Trophoblast cell (in vitro differentiated cells and primary cell): ENCODE measurements at regions not wholly inside any gene's neighbourhood (a gene's known extent, or its start where the extent isn't known, plus 50 kb on each side); places are given as distances from the start of the nearest gene placed in this dataset.

Experiments used
- DNase-seq, 2 donors: peaks; one replicate each; pipeline ENCODE4 v3.0.0-alpha.2; 2016
- H2AFZ ChIP-seq: 2 replicates; pipeline ENCODE4 v1.6.1; 2013; ENCODE audit warnings: low read length, moderate library complexity, mild to moderate bottlenecking; ENCODE audit not compliant: insufficient read depth, poor library complexity
- H2AK5ac ChIP-seq: 2 replicates; pipeline ENCODE4 v1.6.1; 2013; ENCODE audit warnings: mild to moderate bottlenecking, low read length
- H2BK120ac ChIP-seq: 2 replicates; pipeline ENCODE4 v1.6.1; 2013; ENCODE audit warnings: low read length, mild to moderate bottlenecking, moderate library complexity; ENCODE audit not compliant: insufficient read depth, poor library complexity
- H2BK12ac ChIP-seq: 2 replicates; pipeline ENCODE4 v1.6.1; 2013; ENCODE audit warnings: mild to moderate bottlenecking, low read length, moderate library complexity
- H2BK5ac ChIP-seq: 2 replicates; pipeline ENCODE4 v1.6.1; 2013; ENCODE audit warnings: low read length, low read depth, moderate library complexity, mild to moderate bottlenecking; ENCODE audit not compliant: poor library complexity
- H3K14ac ChIP-seq: 2 replicates; pipeline ENCODE4 v1.6.1; 2013; ENCODE audit warnings: mild to moderate bottlenecking, low read length
- H3K18ac ChIP-seq: 2 replicates; pipeline ENCODE4 v1.6.1; 2013; ENCODE audit warnings: mild to moderate bottlenecking, low read length
- H3K23ac ChIP-seq: 2 replicates; pipeline ENCODE4 v1.6.1; 2013; ENCODE audit warnings: low read length
- H3K27ac ChIP-seq: 2 replicates; pipeline ENCODE4 v1.5.1; 2013; ENCODE audit warnings: low read depth, mild to moderate bottlenecking, inconsistent platforms, low read length, moderate library complexity
- H3K27me3 ChIP-seq: 2 replicates; pipeline ENCODE4 v1.6.1; 2013; ENCODE audit warnings: inconsistent platforms, mild to moderate bottlenecking, low read length, moderate library complexity; ENCODE audit not compliant: insufficient read depth
- H3K36me3 ChIP-seq, 2 experiments: 1 replicate in 1 of 2; 2 replicates in 1 of 2; pipeline ENCODE4 v1.6.1; 2013; ENCODE audit warnings: low read length in 2 of 2, mild to moderate bottlenecking in 2 of 2, moderate library complexity in 1 of 2; ENCODE audit not compliant: insufficient read depth in 2 of 2, control insufficient read depth in 1 of 2
- H3K4ac ChIP-seq: 2 replicates; pipeline ENCODE4 v1.6.1; 2013; ENCODE audit warnings: low read depth, mild to moderate bottlenecking, low read length, moderate library complexity
- H3K4me1 ChIP-seq, 2 experiments: 1 replicate in 1 of 2; 2 replicates in 1 of 2; pipeline ENCODE4 v1.6.1; 2013; ENCODE audit warnings: low read length in 2 of 2, mild to moderate bottlenecking in 2 of 2, moderate library complexity in 1 of 2; ENCODE audit not compliant: insufficient read depth in 2 of 2, control insufficient read depth in 1 of 2
- H3K4me2 ChIP-seq: 2 replicates; pipeline ENCODE4 v1.6.1; 2013; ENCODE audit warnings: inconsistent platforms, mild to moderate bottlenecking, low read length, moderate library complexity
- H3K4me3 ChIP-seq: 2 replicates; pipeline ENCODE4 v1.5.1; 2013; ENCODE audit warnings: mild to moderate bottlenecking, low read depth, low read length, inconsistent platforms
- H3K79me1 ChIP-seq: one replicate; pipeline ENCODE4 v1.6.1; 2013; ENCODE audit warnings: low read length
- H3K79me2 ChIP-seq: 2 replicates; pipeline ENCODE4 v1.6.1; 2013; ENCODE audit warnings: low read length, mild to moderate bottlenecking; ENCODE audit not compliant: control insufficient read depth, insufficient read depth, poor library complexity
- H3K9ac ChIP-seq: 2 replicates; pipeline ENCODE4 v1.6.1; 2013; ENCODE audit warnings: mild to moderate bottlenecking, low read length
- H3K9me3 ChIP-seq: 2 replicates; pipeline ENCODE4 v1.6.1; 2013; ENCODE audit warnings: low read depth, mild to moderate bottlenecking, control low read depth, inconsistent platforms, low read length; ENCODE audit not compliant: insufficient read depth
- H4K12ac ChIP-seq: 2 replicates; pipeline ENCODE4 v1.6.1; 2013; ENCODE audit warnings: low read depth, mild to moderate bottlenecking, low read length, moderate library complexity
- H4K8ac ChIP-seq: 2 replicates; pipeline ENCODE4 v1.6.1; 2013; ENCODE audit warnings: low read depth, mild to moderate bottlenecking, low read length, moderate library complexity
- H4K91ac ChIP-seq: one replicate; pipeline ENCODE4 v1.6.1; 2013; ENCODE audit warnings: low read depth, mild to moderate bottlenecking, low read length, moderate library complexity
- WGBS: extraction: QIAGEN DNeasy Blood & Tissue Kit; methylation state at CpG from one replicate; pipeline ENCODE4 v1.1.7; 2013; ENCODE audit warnings: missing lambda C conversion rate; ENCODE audit not compliant: insufficient read length, insufficient coverage; ENCODE audit errors: extremely low coverage; 5-methylcytosine and 5-hydroxymethylcytosine counted together

GRCh38 chr6:164262348-164262747, 847.8 kb downstream of the QKI start:
- H3K4ac ChIP-seq, result no peak overlapping the region
- DNase-seq, result peak in 1 of 2 donors; percentile 0
- H4K91ac ChIP-seq, result no peak overlapping the region
- no peak overlapping the region for H4K8ac ChIP-seq
- no peak overlapping the region for H3K9ac ChIP-seq
- no peaks in the 10 kb centered on the region for H3K4me1 ChIP-seq
- no peak overlapping the region for H2BK12ac ChIP-seq
- H2AFZ ChIP-seq, result no peak overlapping the region
- H2BK5ac ChIP-seq, result no peak overlapping the region
- WGBS, result no CpG with 5 or more reads among the region's 5 CpGs
- no peak overlapping the region for H3K4me3 ChIP-seq
- no peak overlapping the region for H3K18ac ChIP-seq
- H3K79me1 ChIP-seq, result no peaks in the 10 kb centered on the region
- no peaks in the 10 kb centered on the region for H3K9me3 ChIP-seq
- H3K14ac ChIP-seq, result no peak overlapping the region
- no peaks in the 10 kb centered on the region for H3K27me3 ChIP-seq
- H3K4me2 ChIP-seq, result no peak overlapping the region
- no peak overlapping the region for H2BK120ac ChIP-seq
- H3K79me2 ChIP-seq, result no peaks in the 10 kb centered on the region
- H3K23ac ChIP-seq, result no peak overlapping the region
- H2AK5ac ChIP-seq, result no peak overlapping the region
- H3K27ac ChIP-seq, result no peak overlapping the region
- no peaks in the 10 kb centered on the region for H3K36me3 ChIP-seq
- H4K12ac ChIP-seq, result no peak overlapping the region

DNA sequence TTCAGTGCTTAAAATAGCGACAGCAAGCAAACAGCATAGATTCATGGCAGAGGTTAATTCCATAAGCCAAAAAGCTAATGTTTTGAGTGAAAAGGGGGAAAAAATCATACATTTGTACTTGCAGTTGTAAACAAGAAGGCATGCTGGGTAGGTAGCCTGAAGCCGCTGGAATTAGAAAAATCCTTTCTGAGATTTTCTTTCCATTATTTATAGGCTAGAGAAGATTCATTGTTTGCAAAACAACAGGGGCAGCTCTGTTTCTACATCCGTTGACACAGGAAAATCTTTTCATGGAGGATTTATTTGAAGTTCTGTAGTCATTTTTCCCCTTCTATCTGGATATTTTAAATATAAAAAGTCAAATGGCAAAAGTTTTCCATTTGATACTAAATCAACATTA, 843.9 kb downstream of the QKI start:
- WGBS, result no CpG with 5 or more reads among the region's 3 CpGs
- Histone ChIP-seq H3K23ac (no peak overlapping the region), H2BK12ac (no peak overlapping the region)

DNA sequence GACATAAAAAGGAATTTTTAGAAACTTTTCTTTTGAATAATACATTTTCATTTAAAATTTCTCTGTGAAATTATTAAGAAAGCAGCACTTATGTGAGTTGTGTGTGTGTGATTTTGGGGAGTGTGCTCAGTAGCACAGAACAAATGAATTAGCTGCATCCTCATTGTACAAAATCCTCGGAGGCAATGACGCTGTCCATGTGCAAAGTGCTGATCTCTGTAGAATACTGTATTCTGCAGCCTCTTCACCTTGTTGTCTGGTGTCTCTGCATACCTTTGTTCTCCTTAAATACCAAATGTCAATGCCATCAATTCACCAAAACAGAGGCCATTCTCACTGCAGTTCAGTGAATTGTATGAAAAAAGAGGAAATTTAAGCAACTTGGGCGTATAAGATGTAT, 838.4 kb downstream of the QKI start:
- DNase-seq, result no peak
- H3K36me3 ChIP-seq, result no peaks in the 10 kb centered on the region
- H3K9me3 ChIP-seq, result no peaks in the 10 kb centered on the region
- H3K4me1 ChIP-seq, result no peaks in the 10 kb centered on the region
- H3K27ac ChIP-seq, result no peak overlapping the region
- no peak overlapping the region for H3K23ac ChIP-seq
- H4K12ac ChIP-seq, result no peak overlapping the region
- WGBS, result no CpG with 5 or more reads among the region's 3 CpGs
- no peaks in the 10 kb centered on the region for H3K27me3 ChIP-seq
- no peak overlapping the region for H3K9ac ChIP-seq
- no peak overlapping the region for H3K14ac ChIP-seq
- H3K79me2 ChIP-seq, result no peaks in the 10 kb centered on the region
- H3K4me2 ChIP-seq, result no peak overlapping the region
- H3K79me1 ChIP-seq, result no peaks in the 10 kb centered on the region
- H3K18ac ChIP-seq, result no peak overlapping the region
- H2AK5ac ChIP-seq, result no peak overlapping the region
- H4K91ac ChIP-seq, result no peak overlapping the region
- H2BK12ac ChIP-seq, result no peak overlapping the region
- H2BK120ac ChIP-seq, result no peak overlapping the region
- no peak overlapping the region for H3K4ac ChIP-seq
- H4K8ac ChIP-seq, result no peak overlapping the region
- H2BK5ac ChIP-seq, result no peak overlapping the region
- H3K4me3 ChIP-seq, result no peak overlapping the region
- no peak overlapping the region for H2AFZ ChIP-seq

More for the DNA sequence above, 843.9 kb downstream of the QKI start:
- no peaks in the 10 kb centered on the region for H3K79me2 ChIP-seq
- H2AFZ ChIP-seq, result no peak overlapping the region
- no peak overlapping the region for H2BK5ac ChIP-seq
- no peaks in the 10 kb centered on the region for H3K9me3 ChIP-seq
- no peak overlapping the region for H4K8ac ChIP-seq
- H3K4me2 ChIP-seq, result no peak overlapping the region
- no peak overlapping the region for H3K9ac ChIP-seq
- no peaks in the 10 kb centered on the region for H3K4me1 ChIP-seq
- no peak overlapping the region for H2BK120ac ChIP-seq
- H2AK5ac ChIP-seq, result no peak overlapping the region
- H3K18ac ChIP-seq, result no peak overlapping the region
- H4K12ac ChIP-seq, result no peak overlapping the region
- H3K79me1 ChIP-seq, result no peaks in the 10 kb centered on the region
- H3K14ac ChIP-seq, result no peak overlapping the region
- H3K27ac ChIP-seq, result no peak overlapping the region
- H4K91ac ChIP-seq, result no peak overlapping the region
- H3K4me3 ChIP-seq, result no peak overlapping the region
- H3K36me3 ChIP-seq, result no peaks in the 10 kb centered on the region
- H3K27me3 ChIP-seq, result no peaks in the 10 kb centered on the region
- no peak for DNase-seq
- H3K4ac ChIP-seq, result no peak overlapping the region

DNA sequence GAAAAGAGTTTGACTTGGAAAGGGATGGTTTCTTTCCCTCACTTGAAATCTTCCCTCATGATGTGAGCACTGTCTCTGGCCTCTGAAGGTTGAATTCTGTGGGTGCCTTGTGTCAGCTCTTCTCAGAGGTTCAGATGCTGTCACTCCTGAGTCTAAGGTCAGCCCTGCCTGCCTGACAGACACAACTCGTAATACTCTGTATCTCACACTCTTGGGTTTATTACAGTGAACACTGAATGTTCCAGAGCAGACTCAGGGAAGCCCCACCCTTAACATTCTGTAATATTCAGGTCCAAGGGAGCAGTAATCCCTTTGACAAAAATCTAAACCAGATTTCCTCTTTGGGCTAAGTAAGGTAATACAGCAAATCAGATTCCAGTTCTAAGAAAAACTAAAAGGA, 837.8 kb downstream of the QKI start:
- H3K27ac ChIP-seq, result no peak overlapping the region
- H2AFZ ChIP-seq, result no peak overlapping the region
- WGBS, result no CpG with 5 or more reads among the region's 1 CpG
- H3K18ac ChIP-seq, result no peak overlapping the region
- H4K91ac ChIP-seq, result no peak overlapping the region
- H3K79me1 ChIP-seq, result no peaks in the 10 kb centered on the region
- no peak overlapping the region for H4K12ac ChIP-seq
- H3K4ac ChIP-seq, result no peak overlapping the region
- H2BK120ac ChIP-seq, result no peak overlapping the region
- no peaks in the 10 kb centered on the region for H3K79me2 ChIP-seq
- no peak overlapping the region for H3K4me3 ChIP-seq
- H2BK5ac ChIP-seq, result no peak overlapping the region
- H3K27me3 ChIP-seq, result no peaks in the 10 kb centered on the region
- no peak overlapping the region for H2BK12ac ChIP-seq
- H3K14ac ChIP-seq, result no peak overlapping the region
- no peak overlapping the region for H3K4me2 ChIP-seq
- no peaks in the 10 kb centered on the region for H3K4me1 ChIP-seq
- no peaks in the 10 kb centered on the region for H3K9me3 ChIP-seq
- no peaks in the 10 kb centered on the region for H3K36me3 ChIP-seq
- H3K23ac ChIP-seq, result no peak overlapping the region
- DNase-seq, result no peak
- H2AK5ac ChIP-seq, result no peak overlapping the region
- H3K9ac ChIP-seq, result no peak overlapping the region
- H4K8ac ChIP-seq, result no peak overlapping the region
